Right forelimb (tissue), 1 donor: ENCODE measurements at regions not wholly inside any gene's neighbourhood (a gene's known extent, or its start where the extent isn't known, plus 50 kb on each side); places are given as distances from the start of the nearest gene placed in this dataset.
"Not testable (repeated sequence)": the region's sequence is repeated elsewhere in the genome, so short reads cannot be mapped to it uniquely, and the experiment has no call there.

ENCODE experiments used
- DNase-seq: peaks from one replicate; pipeline ENCODE4 v3.0.0-alpha.2; 2018

- DNase-seq, result no peak
Measured at GRCh38 chr6:4447639-4448330, 312.4 kb upstream of the ECI2 start.

GRCh38 chr6:4446982-4447381, 311.6 kb upstream of the ECI2 start:
- DNase-seq, result no peak

DNA sequence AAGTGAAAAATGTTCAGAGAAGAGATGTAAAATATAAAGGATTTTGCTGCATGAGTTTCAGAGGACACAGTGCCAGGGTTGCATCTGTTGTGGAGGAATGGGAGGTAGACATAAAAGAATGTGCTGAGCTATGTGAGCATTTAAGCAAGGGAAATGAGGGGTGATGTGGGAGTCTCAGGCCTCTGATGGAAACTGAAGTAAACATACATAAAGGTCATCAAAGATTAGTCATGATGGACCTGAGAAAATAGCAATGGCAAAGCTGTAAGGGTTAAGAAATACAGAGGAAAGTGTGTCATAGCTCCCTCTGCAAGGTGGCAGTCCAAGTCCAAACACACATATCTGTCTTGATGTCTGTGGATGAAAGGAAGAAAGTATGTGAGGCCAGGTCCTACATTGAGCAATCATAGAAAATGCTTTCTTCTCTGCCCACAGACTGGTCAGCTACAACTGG, 306.6 kb upstream of the ECI2 start:
- no peak for DNase-seq

DNA sequence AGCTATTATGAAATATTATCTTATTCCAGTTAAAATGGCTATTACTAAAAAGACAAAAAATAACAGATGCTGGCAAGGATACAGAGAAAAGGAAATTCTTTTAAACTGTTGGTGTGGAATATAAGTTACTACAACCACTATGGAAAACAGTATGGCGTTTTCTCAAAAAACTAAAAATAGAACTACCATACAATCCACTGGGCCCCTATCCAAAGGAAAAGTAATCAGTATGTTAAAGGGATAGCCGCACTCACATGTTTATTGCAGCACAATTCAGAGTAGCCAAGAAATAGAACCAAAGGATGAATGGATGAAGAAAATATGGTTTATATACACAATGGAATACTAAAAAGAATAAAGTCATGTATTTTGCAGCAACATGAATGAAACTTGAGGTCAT, 303.8 kb upstream of the ECI2 start:
- no peak for DNase-seq

- no peak for DNase-seq
Measured at GRCh38 chr6:4437342-4437741, 302.0 kb upstream of the ECI2 start.

- no peak for DNase-seq
Measured at GRCh38 chr6:4435981-4436445, 300.6 kb upstream of the ECI2 start.

DNA sequence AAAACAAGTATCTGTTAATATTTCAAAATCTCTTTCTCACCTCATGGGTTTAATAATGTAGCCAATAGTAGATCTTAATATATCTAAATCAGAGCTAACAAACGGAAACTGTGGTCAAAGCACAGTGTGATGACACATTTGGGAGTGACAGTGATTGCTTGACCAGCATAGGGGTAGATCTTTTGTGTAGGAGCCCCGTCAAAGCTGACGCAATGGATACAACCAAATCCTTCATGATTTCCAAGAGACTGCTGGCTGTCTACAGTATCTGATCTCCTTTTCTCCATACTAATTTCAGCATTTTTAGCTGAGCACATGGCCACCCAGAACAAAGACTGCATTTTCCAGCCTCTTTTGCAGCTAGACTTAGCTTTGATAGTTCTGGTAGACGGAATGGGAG, 299.3 kb upstream of the ECI2 start:
- DNase-seq, result no peak

DNA sequence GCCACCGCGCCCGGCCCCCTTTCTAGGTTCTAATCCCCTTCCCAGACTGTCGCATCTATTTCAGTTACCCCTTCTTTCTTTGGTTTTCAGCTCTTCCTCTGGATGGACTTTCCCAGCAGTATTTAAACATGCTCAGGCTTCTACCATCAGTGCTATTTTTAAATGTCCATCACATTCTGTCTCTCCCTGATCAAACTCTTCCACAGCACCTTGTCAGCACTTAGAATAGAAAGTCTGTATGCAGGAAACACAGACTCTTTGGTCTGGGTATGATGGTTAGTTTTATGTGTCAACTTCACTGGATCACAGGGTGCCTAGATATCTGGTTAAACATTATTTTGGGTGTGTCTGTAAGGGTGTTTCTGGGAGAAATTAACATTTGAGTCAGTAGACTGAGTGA, 297.8 kb upstream of the ECI2 start:
- DNase-seq, result no peak

GRCh38 chr6:4426968-4427367, 291.6 kb upstream of the ECI2 start:
- DNase-seq, result no peak

GRCh38 chr6:4421837-4422236, 286.5 kb upstream of the ECI2 start:
- no peak for DNase-seq

DNA sequence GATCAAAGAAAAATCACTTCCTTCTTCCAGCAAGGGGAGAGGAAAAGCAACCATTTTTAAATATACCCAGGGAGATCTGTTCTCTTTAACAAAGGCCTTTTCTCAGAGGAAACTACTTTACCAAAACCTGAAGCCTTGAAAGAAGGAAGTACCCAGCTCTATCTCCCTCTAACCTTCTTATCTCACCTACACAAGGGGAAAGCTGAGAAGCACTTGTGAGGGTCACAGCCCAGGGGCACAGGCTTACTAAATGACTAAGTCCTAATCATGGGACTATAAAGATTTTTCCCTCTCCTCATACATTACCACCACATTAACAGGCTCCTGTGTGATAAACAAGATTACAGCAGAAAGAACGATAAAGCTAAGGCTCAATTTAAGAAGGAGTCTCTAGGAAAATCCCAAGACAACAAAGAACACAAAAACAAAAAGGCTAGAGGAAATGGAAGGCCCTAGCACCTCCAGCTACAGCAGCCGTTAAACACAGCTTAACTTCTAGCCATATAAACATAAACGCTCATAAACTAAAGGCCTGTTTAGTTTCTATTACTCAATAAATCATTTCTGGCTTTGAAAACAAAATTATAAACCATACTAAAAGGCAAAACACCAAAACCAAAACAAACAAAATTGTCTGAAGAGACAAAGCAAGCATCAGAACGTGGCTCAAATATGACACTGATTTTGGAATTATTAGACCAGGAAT, 284.9 kb upstream of the ECI2 start:
- no peak for DNase-seq

DNA sequence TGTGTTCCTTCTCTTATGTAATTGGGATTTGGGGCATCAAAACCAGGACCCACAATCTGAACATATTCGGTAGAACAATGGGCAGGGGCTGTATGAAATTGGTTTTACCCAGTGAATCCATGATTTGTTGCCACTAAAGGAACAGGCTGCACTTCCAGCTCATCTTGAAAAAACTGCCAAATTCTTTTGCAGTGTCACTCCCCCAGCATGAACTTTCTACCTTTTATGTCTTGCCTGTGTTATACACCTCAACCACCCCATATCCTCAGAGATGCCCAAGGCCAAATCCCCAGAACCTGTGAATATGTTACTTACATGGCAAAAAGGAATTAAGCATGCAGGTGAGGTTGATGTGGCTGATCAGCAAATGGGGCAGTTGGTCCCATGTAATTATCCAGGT, 280.2 kb upstream of the ECI2 start:
- DNase-seq, result no peak

DNA sequence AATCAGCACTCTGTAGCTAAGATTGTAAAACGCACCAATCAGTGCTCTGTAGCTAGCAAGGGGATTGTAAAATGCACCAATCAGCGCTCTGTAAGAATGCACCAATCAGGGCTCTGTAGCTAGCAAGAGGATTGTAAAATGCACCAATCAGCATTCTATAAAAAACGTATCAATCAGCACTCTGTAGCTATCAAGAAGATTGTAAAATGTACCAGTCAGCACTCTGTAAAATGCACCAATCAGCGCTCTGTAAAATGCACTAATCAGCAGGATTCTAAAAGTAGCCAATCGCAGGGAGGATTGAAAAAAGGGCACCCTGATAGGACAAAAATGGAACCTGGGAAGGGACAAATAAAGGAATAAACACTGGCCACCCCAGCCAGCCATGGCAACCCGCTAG, 278.7 kb upstream of the ECI2 start:
- not testable (repeated sequence) for DNase-seq

DNA sequence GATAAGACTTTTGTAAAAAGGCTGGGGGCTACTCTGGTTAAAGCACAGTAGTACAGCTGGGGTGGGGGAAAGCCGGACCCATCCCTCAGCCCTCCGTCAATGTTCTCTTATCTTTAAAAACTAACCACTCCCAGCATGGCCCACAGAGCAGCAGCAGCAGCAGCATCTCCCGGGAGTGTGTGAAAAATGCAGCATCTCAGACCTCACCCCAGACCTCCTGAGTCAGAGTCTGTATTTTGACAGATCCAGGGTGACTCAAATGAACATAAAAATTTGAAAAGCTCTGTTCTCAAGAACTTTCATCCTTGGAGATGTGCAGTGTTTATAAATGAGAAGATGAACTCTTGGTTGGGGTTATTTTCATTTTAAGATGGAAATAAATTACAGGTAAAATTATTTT, 277.7 kb upstream of the ECI2 start:
- DNase-seq, result no peak

DNA sequence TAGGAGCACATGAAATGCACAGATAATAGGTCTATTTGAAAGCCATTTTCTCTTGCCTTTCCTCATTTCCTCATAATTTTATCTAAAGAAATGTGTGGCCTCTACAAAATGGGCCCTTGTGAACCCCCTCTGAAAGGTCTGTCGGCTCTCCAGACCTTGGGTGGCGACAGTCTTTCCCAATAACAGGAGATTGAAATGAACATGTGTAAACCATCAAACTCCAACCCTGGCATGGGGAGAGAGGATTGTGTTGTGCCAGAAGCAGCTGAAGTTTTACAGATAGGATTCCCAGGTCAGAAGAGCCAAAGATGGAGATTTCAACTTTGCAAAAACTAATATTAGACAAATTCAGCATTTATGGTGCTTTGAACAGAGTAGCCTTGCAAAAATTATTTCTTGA, 277.1 kb upstream of the ECI2 start:
- DNase-seq, result no peak

- no peak for DNase-seq
Measured at GRCh38 chr6:4412077-4412476, 276.7 kb upstream of the ECI2 start.

- DNase-seq, result not testable (repeated sequence)
Measured at GRCh38 chr6:4407710-4408109, 272.3 kb upstream of the ECI2 start.

DNA sequence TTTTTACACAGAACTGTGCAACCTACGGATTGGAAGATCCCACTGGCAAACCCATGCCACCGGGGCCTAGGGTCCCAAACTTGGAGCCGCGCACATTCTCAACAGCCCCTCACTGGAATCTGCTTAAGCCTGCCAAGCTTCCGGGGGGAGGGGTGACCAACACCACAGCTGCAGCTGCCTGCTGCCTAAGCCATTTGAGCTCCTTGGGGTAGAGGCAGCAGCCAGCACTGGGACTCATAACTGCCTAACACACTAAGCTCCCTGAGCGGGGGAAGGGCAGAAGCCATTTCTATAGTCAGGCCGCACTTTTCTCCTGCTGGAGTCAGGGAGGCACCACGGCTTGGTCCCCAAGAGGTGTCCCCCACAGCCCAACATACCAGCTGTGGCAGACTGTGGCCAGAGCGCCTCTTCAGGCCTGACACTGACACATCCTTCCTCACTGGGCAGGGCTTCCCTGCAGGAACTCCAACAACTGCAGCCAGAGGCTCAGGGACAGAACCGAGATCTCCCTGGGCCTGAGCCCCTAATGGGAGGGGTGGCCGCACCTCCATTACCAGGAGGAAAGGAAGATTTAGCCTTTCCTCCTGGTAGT, 270.3 kb upstream of the ECI2 start:
- peak; percentile 55 for DNase-seq

GRCh38 chr6:4404415-4404814, 269.0 kb upstream of the ECI2 start:
- no peak for DNase-seq

GRCh38 chr6:4403828-4404227, 268.5 kb upstream of the ECI2 start:
- no peak for DNase-seq

GRCh38 chr6:4403023-4403752, 267.8 kb upstream of the ECI2 start:
- DNase-seq, result no peak

DNA sequence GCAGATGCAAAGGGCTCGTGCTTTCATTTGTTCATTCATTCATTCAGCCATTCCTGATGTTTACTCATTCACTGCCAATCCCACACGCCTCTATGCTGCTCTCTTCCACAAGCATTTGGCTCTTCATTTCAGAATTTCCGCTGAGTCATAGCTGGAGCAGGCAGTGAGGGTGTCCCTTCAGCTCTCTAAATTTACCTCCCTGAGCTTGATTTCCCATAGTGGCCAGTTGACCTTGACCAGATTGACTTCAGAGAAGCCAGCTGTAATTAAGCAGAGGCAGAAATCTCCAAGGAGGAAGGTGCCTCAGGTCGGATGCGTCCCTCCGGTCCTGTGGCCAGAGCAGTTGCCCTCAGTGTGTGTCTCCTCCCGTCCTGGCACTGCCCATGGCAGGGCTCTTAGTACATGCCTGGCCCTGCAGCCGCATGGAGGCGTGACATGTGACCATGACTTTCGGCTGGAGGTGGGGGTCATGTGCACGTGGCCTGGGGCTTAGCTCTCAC, 267.2 kb upstream of the ECI2 start:
- DNase-seq, result no peak
